ENCODE measurements at regions not wholly inside any gene's neighbourhood (a gene's known extent, or its start where the extent isn't known, plus 50 kb on each side); places are given as distances from the start of the nearest gene placed in this dataset.

GRCh38 chr5:125970631-125971307 lies 452.4 kb upstream of the GRAMD2B start:
- TF ChIP-seq SREBF2 (IDR thresholded peaks at IDR 0.05; ENCODE audit: low read length), result no peak
- TF ChIP-seq NR2C2 (IDR thresholded peaks at IDR 0.05; ENCODE audit: borderline replicate concordance, control insufficient read depth, insufficient read length, low read depth), result no peak
- no peak for TF ChIP-seq NRF1 (conservative IDR thresholded peaks at IDR 0.05; ENCODE audit: low read depth, low read length)
- TF ChIP-seq RFX5 (IDR thresholded peaks at IDR 0.05; ENCODE audit: low read depth, low read length), result no peak
- TF ChIP-seq PAX8 (IDR thresholded peaks at IDR 0.05), result no peak
- no peak for TF ChIP-seq ESRRA (IDR thresholded peaks at IDR 0.05; ENCODE audit: low read length)
- no peak for TF ChIP-seq GABPA (IDR thresholded peaks at IDR 0.05; ENCODE audit: low read depth)
- TF ChIP-seq MYC (IDR thresholded peaks at IDR 0.05; ENCODE audit: insufficient read depth, insufficient read length, insufficient replicate concordance, low read length, severe bottlenecking), result no peak
- TF ChIP-seq MAX (IDR thresholded peaks at IDR 0.05; ENCODE audit: low read depth, low read length), result no peak
- TF ChIP-seq IKZF2 (IDR thresholded peaks at IDR 0.05), result no peak
- no peak for TF ChIP-seq IRF3 (IDR thresholded peaks at IDR 0.05)
- TF ChIP-seq RB1 (IDR thresholded peaks at IDR 0.05; ENCODE audit: borderline replicate concordance), result no peak
- Histone ChIP-seq H3K9ac (ENCODE audit: control insufficient read depth, insufficient read depth, low read length) (no peak overlapping the region), H3K36me3 (ENCODE audit: control insufficient read depth in 2 of 2, insufficient read depth in 2 of 2, low read length in 1 of 2) (no peaks in the 10 kb centered on the region), H3K4me1 (ENCODE audit: control insufficient read depth, insufficient read depth, low read length) (no peaks in the 10 kb centered on the region), H2AFZ (ENCODE audit: control insufficient read depth, low read depth, low read length) (no peak overlapping the region), H4K20me1 (ENCODE audit: control insufficient read depth, insufficient read depth) (no peaks in the 10 kb centered on the region), H3K79me2 (ENCODE audit: control insufficient read depth, insufficient read depth, low read length) (no peaks in the 10 kb centered on the region), H3K4me2 (ENCODE audit: control insufficient read depth, insufficient read depth) (no peak overlapping the region), H3K9me3 (replicated peaks; ENCODE audit: control insufficient read depth, insufficient read depth, low read length) (no peaks in the 10 kb centered on the region), H3K4me3 (no peak overlapping the region), H3K27me3 (replicated peaks in 1 of 2; ENCODE audit: control insufficient read depth in 2 of 2, insufficient read depth in 2 of 2, low read length in 1 of 2) (no peaks in the 10 kb centered on the region), H3K27ac (ENCODE audit: control insufficient read depth, insufficient read depth) (no peak overlapping the region)
- ChIA-PET RAD21 (ENCODE audit: unreplicated experiment) (no interaction called here), POLR2A (no interaction called here), CTCF (no interaction called here), SMC1A (ENCODE audit: uncharacterized antibody, unreplicated experiment) (no interaction called here)
- FAIRE-seq (no peak), ATAC-seq (no peak), DNase-seq (ENCODE audit: low read depth, low spot score) (no peak)
- 9% methylated on average over 7 of the region's 7 CpGs for WGBS (ENCODE audit: insufficient coverage, insufficient replicate concordance, low lambda C conversion rate, missing lambda C conversion rate)
- intact Hi-C loops (cut with micrococcal nuclease; ENCODE audit: unreplicated experiment) (no loop called here), in situ Hi-C loops (cut with MboI) (no loop called here)
- no TSS peak for BruUV-seq (replicated peaks)

Measured in GM12878 (cell line).